B cell (primary cell): ENCODE measurements at regions not wholly inside any gene's neighbourhood (a gene's known extent, or its start where the extent isn't known, plus 50 kb on each side); places are given as distances from the start of the nearest gene placed in this dataset.

Source experiments
- ATAC-seq: fragments of 200-7000 bp; cut with Tn5 transposase; one replicate; pipeline ENCODE4 v1.10.0; 2021; ENCODE audit warnings: low read depth, mild to moderate bottlenecking, moderate number of reproducible peaks, moderate library complexity
- CTCF ChIA-PET: fragments of 350-600 bp; sonication (Branson Sonifier 250); formaldehyde crosslinking; loops from one replicate; lab custom pipeline; 2021; ENCODE audit warnings: antibody characterized with exemption, inconsistent platforms; lab: Charles Lee
- POLR2A ChIA-PET: fragments of 350-600 bp; sonication (Branson Sonifier 250); formaldehyde crosslinking; loops from one replicate; lab custom pipeline; 2021; ENCODE audit warnings: antibody characterized with exemption; lab: Charles Lee
- DNase-seq: peaks from one replicate; pipeline ENCODE4 v3.0.0; 2013
- H2AFZ ChIP-seq: 2 replicates; pipeline ENCODE4 v1.6.1; 2012; ENCODE audit warnings: mild to moderate bottlenecking, low read depth, low read length; ENCODE audit not compliant: insufficient read depth, poor library complexity, severe bottlenecking
- H3K27ac ChIP-seq, 2 donors: 1 replicate in 1 of 2; 2 replicates in 1 of 2; pipeline ENCODE4 v1.5.1; 2012 to 2013; ENCODE audit warnings: low read length in 2 of 2, mild to moderate bottlenecking in 2 of 2, moderate library complexity in 1 of 2
- H3K27me3 ChIP-seq, 4 experiments: fragments of 200-600 bp in 1 of 4; sonication (generic) in 1 of 4; replicated peaks in 1 of 4; 1 replicate in 2 of 4; 2 replicates in 2 of 4; pipeline versions ENCODE4 v1.6.1 to v1.7.0; 2013 to 2016; ENCODE audit warnings: low read length in 3 of 4, mild to moderate bottlenecking in 2 of 4, mixed read lengths in 1 of 4, moderate library complexity in 1 of 4; ENCODE audit not compliant: insufficient read depth in 4 of 4, control insufficient read depth in 3 of 4; ENCODE audit errors: control extremely low read depth in 1 of 4
- H3K36me3 ChIP-seq, 2 experiments: replicated peaks in 1 of 2; 1 replicate in 1 of 2; 2 replicates in 1 of 2; pipeline versions ENCODE4 v1.6.1 to v1.7.1; 2013; ENCODE audit warnings: low read length in 1 of 2; ENCODE audit not compliant: insufficient read depth in 2 of 2, control insufficient read depth in 1 of 2; ENCODE audit errors: control extremely low read depth in 1 of 2, extremely low read depth in 1 of 2
- H3K4me1 ChIP-seq, 2 donors: fragments of 200-600 bp in 1 of 2; sonication (generic) in 1 of 2; 1 replicate in 1 of 2; 2 replicates in 1 of 2; pipeline versions ENCODE4 v1.5.1 to v1.6.1; 2013 to 2017; ENCODE audit warnings: low read length in 2 of 2; ENCODE audit not compliant: control insufficient read depth in 2 of 2, insufficient read depth in 2 of 2
- H3K4me2 ChIP-seq: replicated peaks from 2 replicates; pipeline ENCODE3; 2012; ENCODE audit warnings: mild to moderate bottlenecking, low read depth, low read length; ENCODE audit not compliant: poor library complexity, severe bottlenecking
- H3K4me3 ChIP-seq, 5 experiments: fragments of 200-600 bp in 1 of 5; sonication (generic) in 1 of 5; 1 replicate in 3 of 5; 2 replicates in 2 of 5; pipeline versions ENCODE4 v1.5.1 to v1.7.0; 2011 to 2016; ENCODE audit warnings: low read length in 4 of 5, mild to moderate bottlenecking in 4 of 5, low read depth in 2 of 5, control low read depth in 1 of 5, moderate library complexity in 1 of 5; ENCODE audit not compliant: insufficient read depth in 1 of 5; ENCODE audit errors: control extremely low read depth in 1 of 5, extremely low read depth in 1 of 5
- H3K79me2 ChIP-seq: fragments of 200-600 bp; sonication (generic); one replicate; pipeline ENCODE4 v1.6.0; 2016; ENCODE audit warnings: low read length; ENCODE audit not compliant: control insufficient read depth, insufficient read depth
- H3K9ac ChIP-seq: fragments of 200-600 bp; sonication (generic); 2 replicates; pipeline ENCODE4 v1.6.1; 2017; ENCODE audit warnings: mild to moderate bottlenecking, low read length, moderate library complexity
- H3K9me3 ChIP-seq, 3 donors: one replicate each; pipeline versions ENCODE4 v1.6.1 to v1.7.1; 2013; ENCODE audit warnings: low read length in 2 of 3; ENCODE audit not compliant: control insufficient read depth in 2 of 3, insufficient read depth in 1 of 3; ENCODE audit errors: control extremely low read depth in 1 of 3
- H4K20me1 ChIP-seq: 2 replicates; pipeline ENCODE4 v1.6.0; 2012; ENCODE audit warnings: mild to moderate bottlenecking, low read length; ENCODE audit not compliant: insufficient read depth, control insufficient read depth, poor library complexity, severe bottlenecking
- H3K27ac Mint-ChIP-seq: one replicate; pipeline ENCODE4 v1.8.0; 2021; ENCODE audit warnings: mixed read lengths
- H3K27me3 Mint-ChIP-seq: one replicate; pipeline ENCODE4 v1.8.0; 2021; ENCODE audit warnings: mixed read lengths
- H3K4me1 Mint-ChIP-seq: one replicate; pipeline ENCODE4 v1.8.0; 2021; ENCODE audit warnings: mixed read lengths
- H3K4me3 Mint-ChIP-seq: one replicate; pipeline ENCODE4 v1.8.0; 2021; ENCODE audit warnings: mixed read lengths
- H3K9me3 Mint-ChIP-seq: one replicate; pipeline ENCODE4 v1.8.0; 2022; ENCODE audit warnings: mixed read lengths; ENCODE audit not compliant: insufficient read depth
- CTCF ChIP-seq: fragments of 200-600 bp; IDR thresholded peaks from one replicate; pipeline ENCODE4 v1.8.0; 2022; ENCODE audit warnings: antibody characterized with exemption, mild to moderate bottlenecking
- EZH2 ChIP-seq: IDR thresholded peaks from 2 replicates; pipeline ENCODE4 v1.6.1; 2012; ENCODE audit warnings: borderline replicate concordance, low read depth, mild to moderate bottlenecking, moderate library complexity, low read length; ENCODE audit not compliant: insufficient read depth, poor library complexity, severe bottlenecking
- WGBS: methylation state at CpG from one replicate; pipeline ENCODE4 v1.1.5; 2013; ENCODE audit warnings: missing lambda C conversion rate; ENCODE audit not compliant: insufficient coverage; 5-methylcytosine and 5-hydroxymethylcytosine counted together
- intact Hi-C: fragments of 100-400 bp; cut with micrococcal nuclease; formaldehyde crosslinking; loops from one replicate; pipeline ENCODE4 v1.10.0; 2022

GRCh38 chr9:111161015-111161415 is 122.7 kb upstream of the LPAR1 start:
- ChIA-PET POLR2A (no interaction called here), CTCF (no interaction called here)
- no peaks in the 10 kb centered on the region for H3K9me3 Mint-ChIP-seq
- Histone ChIP-seq H3K4me1 (no peaks in the 10 kb centered on the region), H3K4me3 (no peak overlapping the region), H4K20me1 (no peaks in the 10 kb centered on the region), H3K27ac (no peak overlapping the region), H3K27me3 (no peaks in the 10 kb centered on the region), H2AFZ (no peak overlapping the region), H3K36me3 (no peaks in the 10 kb centered on the region), H3K9ac (no peak overlapping the region), H3K79me2 (no peaks in the 10 kb centered on the region), H3K9me3 (peaks cover 0 to 2% (median 0%) of the 10 kb centered on the region in 3 donors), H3K4me2 (no peak overlapping the region)
- no peak overlapping the region for H3K4me3 Mint-ChIP-seq
- 88% methylated on average over 1 of the region's 3 CpGs for WGBS
- peaks cover 3% of the 10 kb centered on the region for H3K27me3 Mint-ChIP-seq
- no peak for TF ChIP-seq CTCF
- no peak for TF ChIP-seq EZH2
- H3K4me1 Mint-ChIP-seq, result no peaks in the 10 kb centered on the region
- ATAC-seq (no peak), DNase-seq (no peak)
- intact Hi-C loops, result no loop called here
- H3K27ac Mint-ChIP-seq, result no peak overlapping the region

- no peak overlapping the region for H3K9ac ChIP-seq
- H3K27me3 ChIP-seq, result no peaks in the 10 kb centered on the region
- POLR2A ChIA-PET, result no interaction called here
These were observed 120.7 kb upstream of the LPAR1 start for GRCh38 chr9:111158999-111159398.

More at GRCh38 chr9:111158999-111159398, 120.7 kb upstream of the LPAR1 start:
- Histone ChIP-seq H3K4me1 (no peaks in the 10 kb centered on the region), H2AFZ (no peak overlapping the region), H3K27ac (no peak overlapping the region), H3K36me3 (no peaks in the 10 kb centered on the region), H3K4me2 (no peak overlapping the region), H3K4me3 (no peak overlapping the region), H3K9me3 (no peaks in the 10 kb centered on the region), H3K79me2 (no peaks in the 10 kb centered on the region), H4K20me1 (no peaks in the 10 kb centered on the region)
- no peak overlapping the region for H3K4me3 Mint-ChIP-seq
- H3K27ac Mint-ChIP-seq, result no peak overlapping the region
- CTCF ChIA-PET, result no interaction called here
- H3K4me1 Mint-ChIP-seq, result no peaks in the 10 kb centered on the region
- no peak for DNase-seq
- H3K27me3 Mint-ChIP-seq, result peaks cover 3% of the 10 kb centered on the region
- 86% methylated on average over 1 of the region's 2 CpGs for WGBS
- intact Hi-C loops, result no loop called here
- H3K9me3 Mint-ChIP-seq, result no peaks in the 10 kb centered on the region
- ATAC-seq, result no peak
- no peak for TF ChIP-seq CTCF
- no peak for TF ChIP-seq EZH2
